A673 (cell line): ENCODE measurements at regions not wholly inside any gene's neighbourhood (a gene's known extent, or its start where the extent isn't known, plus 50 kb on each side); places are given as distances from the start of the nearest gene placed in this dataset.

Experiments used
- BruUV-seq: library from RNA; stranded (reverse); fragments of 400-500 nt; replicated peaks from 2 replicates; lab custom pipeline; 2021; lab: Mats Ljungman, UMichigan
- CTCF ChIA-PET: fragments of 300-600 bp; sonication (Branson Sonifier 250); formaldehyde crosslinking; loops from one replicate; lab custom pipeline; 2022; ENCODE audit warnings: antibody characterized with exemption; lab: Charles Lee
- POLR2A ChIA-PET: fragments of 300-600 bp; sonication (Branson Sonifier 250); formaldehyde crosslinking; loops from one replicate; lab custom pipeline; 2022; ENCODE audit warnings: antibody characterized with exemption; ENCODE audit not compliant: low non-redundant PET; lab: Charles Lee
- DNase-seq: peaks from one replicate; pipeline ENCODE4 v3.0.0-alpha.2; 2015; ENCODE audit warnings: low spot score
- H3K27ac ChIP-seq: fragments of 200-600 bp; sonication (generic); 2 replicates; pipeline ENCODE4 v1.5.1; 2016; ENCODE audit warnings: mixed run types, low read depth, mild to moderate bottlenecking, mixed read lengths, antibody characterized with exemption, low read length; ENCODE audit not compliant: poor library complexity, severe bottlenecking
- H3K27me3 ChIP-seq: fragments of 200-600 bp; sonication (generic); replicated peaks from 2 replicates; pipeline ENCODE4 v1.6.1; 2017; ENCODE audit warnings: mixed run types, low read depth, mild to moderate bottlenecking, mixed read lengths, antibody characterized with exemption, low read length; ENCODE audit not compliant: insufficient read depth, poor library complexity
- H3K36me3 ChIP-seq: fragments of 200-600 bp; sonication (generic); 2 replicates; pipeline ENCODE4 v1.6.1; 2016; ENCODE audit warnings: mixed run types, mild to moderate bottlenecking, mixed read lengths, antibody characterized with exemption, low read length; ENCODE audit not compliant: insufficient read depth, poor library complexity, severe bottlenecking
- H3K4me1 ChIP-seq: fragments of 200-600 bp; sonication (generic); 2 replicates; pipeline ENCODE4 v1.6.1; 2017; ENCODE audit warnings: mixed run types, mild to moderate bottlenecking, mixed read lengths, antibody characterized with exemption, low read length; ENCODE audit not compliant: insufficient read depth, poor library complexity, severe bottlenecking
- H3K4me3 ChIP-seq: fragments of 200-600 bp; sonication (generic); 2 replicates; pipeline ENCODE4 v1.5.1; 2016; ENCODE audit warnings: low read depth, mixed run types, mild to moderate bottlenecking, mixed read lengths, low read length; ENCODE audit not compliant: poor library complexity, severe bottlenecking
- H3K9me3 ChIP-seq: fragments of 200-600 bp; sonication (generic); 2 replicates; pipeline ENCODE4 v1.6.1; 2016; ENCODE audit warnings: mixed run types, low read depth, mild to moderate bottlenecking, mixed read lengths, antibody characterized with exemption, low read length; ENCODE audit not compliant: poor library complexity, severe bottlenecking
- CTCF ChIP-seq: fragments of 300-800, 200-600 bp; sonication (generic); conservative IDR thresholded peaks from 2 replicates; pipeline ENCODE4 v1.5.1; 2017; ENCODE audit warnings: low read depth, mild to moderate bottlenecking, antibody characterized with exemption, low read length, moderate library complexity, mixed read lengths
- EZH2 ChIP-seq: fragments of 200-600 bp; sonication (generic); IDR thresholded peaks from 2 replicates; pipeline ENCODE4 v1.6.1; 2017; ENCODE audit warnings: borderline replicate concordance, low read depth, mild to moderate bottlenecking, mixed read lengths, antibody characterized with exemption, low read length; ENCODE audit not compliant: poor library complexity, severe bottlenecking
- intact Hi-C: fragments of 100-400 bp; cut with micrococcal nuclease; formaldehyde crosslinking; loops from one replicate; pipeline ENCODE4 v1.10.0; 2022; ENCODE audit not compliant: unreplicated experiment

GRCh38 chr4:45122406-45122805, 396.1 kb upstream of the GNPDA2 start:
- no peaks in the 10 kb centered on the region for H3K36me3 ChIP-seq
- H3K9me3 ChIP-seq = no peaks in the 10 kb centered on the region
- ChIA-PET POLR2A (no interaction called here), CTCF (no interaction called here)
- TF ChIP-seq CTCF (no peak), EZH2 (no peak)
- H3K4me3 ChIP-seq = no peak overlapping the region
- H3K4me1 ChIP-seq = no peaks in the 10 kb centered on the region
- no peaks in the 10 kb centered on the region for H3K27me3 ChIP-seq
- no peak overlapping the region for H3K27ac ChIP-seq
- DNase-seq = no peak
- intact Hi-C loops = no loop called here
- no TSS peak for BruUV-seq

DNA sequence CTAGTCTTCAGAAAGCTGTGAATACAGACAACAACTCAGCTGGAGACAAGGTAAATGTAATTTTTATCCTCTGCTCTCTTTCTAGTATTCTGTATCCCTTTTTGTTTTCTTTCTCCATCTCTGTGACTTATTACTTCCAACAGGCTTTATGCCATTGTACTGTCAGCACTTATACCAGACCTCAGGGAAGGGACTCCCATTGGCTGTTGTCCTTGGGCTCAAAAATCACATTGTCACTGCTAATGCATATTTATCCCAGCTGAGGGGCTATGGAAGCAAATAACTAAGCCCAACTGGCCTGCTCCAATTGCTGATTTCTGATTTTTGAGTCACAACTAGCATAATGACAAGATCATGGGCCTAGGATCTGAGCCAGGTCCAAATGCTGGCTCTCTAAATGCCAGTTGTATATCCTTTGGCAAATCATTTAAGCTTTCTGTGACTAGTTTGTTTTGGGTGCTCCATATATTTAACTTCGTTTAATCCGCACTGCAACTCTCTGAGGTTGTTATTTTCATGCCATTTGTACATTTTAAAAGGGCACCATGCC, 395.1 kb upstream of the GNPDA2 start:
- no peaks in the 10 kb centered on the region for H3K36me3 ChIP-seq
- TF ChIP-seq CTCF (no peak), EZH2 (no peak)
- no peak for DNase-seq
- H3K27ac ChIP-seq = no peak overlapping the region
- no peaks in the 10 kb centered on the region for H3K9me3 ChIP-seq
- intact Hi-C loops = no loop called here
- ChIA-PET POLR2A (no interaction called here), CTCF (no interaction called here)
- H3K4me1 ChIP-seq = no peaks in the 10 kb centered on the region
- no TSS peak for BruUV-seq
- H3K4me3 ChIP-seq = no peak overlapping the region
- H3K27me3 ChIP-seq = no peaks in the 10 kb centered on the region

DNA sequence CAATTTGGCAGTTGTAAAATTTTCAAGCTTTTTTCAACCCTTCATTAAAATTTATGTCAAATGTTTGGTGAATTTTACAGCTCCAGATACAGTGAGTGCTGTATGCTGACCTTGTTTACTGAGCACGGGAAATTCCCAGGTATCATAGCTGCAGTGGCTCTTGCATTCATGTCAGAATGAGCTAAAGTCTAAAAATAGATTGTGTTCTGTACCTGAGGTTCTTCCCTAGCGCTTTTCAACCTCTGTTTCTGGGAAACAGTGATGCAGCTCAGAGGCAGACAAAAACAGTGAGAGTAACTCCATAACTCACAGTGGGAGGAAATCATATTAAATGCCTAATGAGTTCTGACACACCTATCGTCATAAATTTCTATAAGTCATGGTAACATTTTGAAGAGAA, 393.8 kb upstream of the GNPDA2 start:
- Histone ChIP-seq H3K27ac (no peak overlapping the region), H3K4me1 (no peaks in the 10 kb centered on the region), H3K36me3 (no peaks in the 10 kb centered on the region), H3K4me3 (no peak overlapping the region), H3K27me3 (no peaks in the 10 kb centered on the region), H3K9me3 (no peaks in the 10 kb centered on the region)
- DNase-seq = no peak
- TF ChIP-seq CTCF = no peak
- no peak for TF ChIP-seq EZH2
- intact Hi-C loops = no loop called here
- no TSS peak for BruUV-seq
- POLR2A ChIA-PET = no interaction called here
- CTCF ChIA-PET = no interaction called here
